ENCODE measurements at regions not wholly inside any gene's neighbourhood (a gene's known extent, or its start where the extent isn't known, plus 50 kb on each side); places are given as distances from the start of the nearest gene placed in this dataset.
A peak's percentile ranks its signal among the peaks of the same experiment; 100 is the strongest.
"Not testable (repeated sequence)": the region's sequence is repeated elsewhere in the genome, so short reads cannot be mapped to it uniquely, and the experiment has no call there.

DNA sequence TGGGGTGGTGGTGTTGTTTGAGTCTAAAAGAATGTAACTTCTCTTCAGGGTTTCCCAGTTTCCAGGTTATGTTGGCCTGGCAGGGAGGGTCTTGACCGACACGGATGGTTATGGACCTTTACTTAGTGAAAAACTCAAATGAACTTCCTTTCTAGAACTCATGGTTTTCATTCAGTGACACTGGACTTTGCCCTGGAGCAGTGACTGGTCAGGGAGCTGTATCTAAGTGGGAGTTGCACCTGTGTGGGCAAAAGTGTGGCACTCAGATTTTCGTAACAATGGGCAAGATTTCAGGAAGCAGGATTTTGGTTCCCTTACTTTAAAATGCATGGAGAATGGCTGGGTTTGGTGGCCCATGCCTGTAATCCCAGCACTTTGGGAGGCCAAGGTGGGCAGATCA is 68.5 kb upstream of the FAM72C start:
- POLR2A ChIA-PET (ENCODE audit: unreplicated experiment); ATAC-seq; H3K27ac ChIP-seq (ENCODE audit: low read length); H3K4me2 ChIP-seq (ENCODE audit: low read length); H3K9me3 ChIP-seq (ENCODE audit: low read length); H3K4me3 ChIP-seq (ENCODE audit: low read length); H3F3A ChIP-seq (ENCODE audit: low read length, unreplicated experiment); H2AFZ ChIP-seq (ENCODE audit: low read length); H3K79me2 ChIP-seq (ENCODE audit: low read length); H3K27me3 ChIP-seq (ENCODE audit: low read length); H3K36me3 ChIP-seq (ENCODE audit: low read depth, low read length); intact Hi-C loops (cut with micrococcal nuclease); H3K9me2 ChIP-seq (replicated peaks; ENCODE audit: low read length); H4K20me1 ChIP-seq (ENCODE audit: low read length); H3K4me1 ChIP-seq (ENCODE audit: insufficient read depth, low read length); DNase-seq; CTCF ChIA-PET; BruUV-seq (replicated peaks); H3K9ac ChIP-seq (ENCODE audit: low read length): not testable (repeated sequence)

GRCh38 chr1:144034045-144034444 is 62.3 kb upstream of the FAM72C start:
- H2AFZ ChIP-seq (ENCODE audit: low read length); H4K20me1 ChIP-seq (ENCODE audit: low read length); H3F3A ChIP-seq (ENCODE audit: low read length, unreplicated experiment); H3K27me3 ChIP-seq (ENCODE audit: low read length); POLR2A ChIA-PET (ENCODE audit: unreplicated experiment); DNase-seq; BruUV-seq (replicated peaks); H3K79me2 ChIP-seq (ENCODE audit: low read length); H3K9ac ChIP-seq (ENCODE audit: low read length); H3K9me3 ChIP-seq (ENCODE audit: low read length); H3K27ac ChIP-seq (ENCODE audit: low read length); intact Hi-C loops (cut with micrococcal nuclease); H3K4me2 ChIP-seq (ENCODE audit: low read length); H3K4me3 ChIP-seq (ENCODE audit: low read length); CTCF ChIA-PET; H3K4me1 ChIP-seq (ENCODE audit: insufficient read depth, low read length); H3K36me3 ChIP-seq (ENCODE audit: low read depth, low read length); H3K9me2 ChIP-seq (replicated peaks; ENCODE audit: low read length): not testable (repeated sequence)
- ATAC-seq, result peak; percentile 62

DNA sequence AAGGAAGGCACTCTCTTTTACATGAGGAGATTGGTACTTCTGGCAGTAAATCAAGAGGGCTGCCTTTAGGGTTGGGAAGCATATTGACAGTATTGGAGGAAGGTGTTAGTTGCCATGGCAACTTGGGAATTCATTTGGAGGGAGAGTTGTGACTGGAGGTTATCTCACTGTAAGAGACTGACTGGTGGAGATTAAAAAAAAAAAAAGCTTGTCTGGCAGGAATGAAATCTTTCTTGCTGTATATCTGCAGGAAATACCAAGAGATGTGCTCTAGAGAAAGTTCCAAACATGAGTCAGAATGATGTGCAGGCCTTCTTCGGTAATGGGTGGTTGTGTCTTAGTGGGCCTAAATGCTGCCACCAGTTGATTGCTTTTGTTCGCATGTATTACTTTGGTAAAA is 59.8 kb upstream of the FAM72C start:
- ATAC-seq, result peak; percentile 71
- H3K9me2 ChIP-seq (replicated peaks; ENCODE audit: low read length); BruUV-seq (replicated peaks); DNase-seq; H3K4me3 ChIP-seq (ENCODE audit: low read length); POLR2A ChIA-PET (ENCODE audit: unreplicated experiment); H3F3A ChIP-seq (ENCODE audit: low read length, unreplicated experiment); H3K4me2 ChIP-seq (ENCODE audit: low read length); H3K36me3 ChIP-seq (ENCODE audit: low read depth, low read length); H3K79me2 ChIP-seq (ENCODE audit: low read length); intact Hi-C loops (cut with micrococcal nuclease); H3K9ac ChIP-seq (ENCODE audit: low read length); H3K4me1 ChIP-seq (ENCODE audit: insufficient read depth, low read length); H2AFZ ChIP-seq (ENCODE audit: low read length); H3K9me3 ChIP-seq (ENCODE audit: low read length); H3K27me3 ChIP-seq (ENCODE audit: low read length); CTCF ChIA-PET; H4K20me1 ChIP-seq (ENCODE audit: low read length); H3K27ac ChIP-seq (ENCODE audit: low read length): not testable (repeated sequence)

DNA sequence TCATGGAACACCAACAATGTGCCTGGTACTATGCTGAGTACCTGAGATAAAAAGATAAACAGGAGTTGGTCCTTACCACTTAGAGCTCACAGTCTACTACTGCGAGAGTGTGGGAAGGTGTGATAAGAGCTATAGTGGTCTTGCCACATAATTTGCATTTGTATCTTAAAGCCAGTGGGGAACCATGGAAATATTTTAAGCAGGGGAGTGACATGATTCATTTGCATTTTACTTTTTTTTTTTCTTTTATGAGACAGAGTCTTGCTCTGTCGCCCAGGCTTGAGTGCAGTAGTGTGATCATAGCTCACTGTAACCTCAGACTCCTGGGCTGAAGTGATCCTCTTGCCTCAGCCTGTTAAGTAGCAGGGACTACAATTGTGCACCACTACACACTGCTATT is 54.2 kb upstream of the FAM72C start:
- H3K27me3 ChIP-seq (ENCODE audit: low read length); H3K79me2 ChIP-seq (ENCODE audit: low read length); intact Hi-C loops (cut with micrococcal nuclease); BruUV-seq (replicated peaks); H3K36me3 ChIP-seq (ENCODE audit: low read depth, low read length); H3K9ac ChIP-seq (ENCODE audit: low read length); H3F3A ChIP-seq (ENCODE audit: low read length, unreplicated experiment); H3K9me3 ChIP-seq (ENCODE audit: low read length); H3K9me2 ChIP-seq (replicated peaks; ENCODE audit: low read length); H4K20me1 ChIP-seq (ENCODE audit: low read length); POLR2A ChIA-PET (ENCODE audit: unreplicated experiment); H3K4me3 ChIP-seq (ENCODE audit: low read length); ATAC-seq; H3K27ac ChIP-seq (ENCODE audit: low read length); H3K4me2 ChIP-seq (ENCODE audit: low read length); H2AFZ ChIP-seq (ENCODE audit: low read length); CTCF ChIA-PET; H3K4me1 ChIP-seq (ENCODE audit: insufficient read depth, low read length); DNase-seq: not testable (repeated sequence)

DNA sequence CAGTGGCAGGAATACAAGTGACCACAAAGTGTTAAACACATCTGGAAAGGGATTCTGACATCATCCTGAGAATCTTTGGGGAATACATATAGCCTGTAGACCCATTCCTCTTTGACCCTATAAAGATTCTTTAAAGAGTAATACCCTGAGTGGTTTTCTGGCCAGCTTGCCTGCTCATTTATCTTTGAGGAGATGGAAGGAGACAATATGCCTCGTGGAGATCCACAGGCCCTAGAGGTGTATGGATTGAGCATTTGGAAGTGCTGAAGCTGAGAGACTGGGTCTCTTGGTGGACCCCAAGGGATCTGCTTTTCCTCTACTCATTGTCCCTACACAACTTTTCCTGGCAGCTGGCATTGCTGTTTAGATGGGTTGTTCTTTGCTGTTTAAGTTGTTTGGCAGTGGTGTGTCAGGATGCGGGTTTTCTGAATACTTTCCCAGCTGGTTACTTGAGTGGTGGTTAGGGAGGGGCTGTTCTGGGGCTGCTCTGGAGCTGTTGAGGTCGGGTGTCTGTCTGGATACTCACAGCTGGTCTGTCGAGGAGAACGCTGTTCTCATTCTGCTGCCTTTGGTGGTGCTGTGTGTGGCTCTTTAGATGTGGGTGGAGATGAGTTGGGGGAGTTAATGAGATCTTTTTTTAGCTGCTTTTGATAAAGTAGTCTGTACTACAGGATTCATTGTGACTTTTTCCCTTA is 50.1 kb upstream of the FAM72C start:
- H3K9me2 ChIP-seq (replicated peaks; ENCODE audit: low read length); H4K20me1 ChIP-seq (ENCODE audit: low read length); H3K4me1 ChIP-seq (ENCODE audit: insufficient read depth, low read length); H3K4me3 ChIP-seq (ENCODE audit: low read length); BruUV-seq (replicated peaks); H3K36me3 ChIP-seq (ENCODE audit: low read depth, low read length); intact Hi-C loops (cut with micrococcal nuclease); POLR2A ChIA-PET (ENCODE audit: unreplicated experiment); H3K79me2 ChIP-seq (ENCODE audit: low read length); DNase-seq; ATAC-seq; H3K4me2 ChIP-seq (ENCODE audit: low read length); H3K27ac ChIP-seq (ENCODE audit: low read length); H3K9ac ChIP-seq (ENCODE audit: low read length); H2AFZ ChIP-seq (ENCODE audit: low read length); H3K9me3 ChIP-seq (ENCODE audit: low read length); CTCF ChIA-PET; H3K27me3 ChIP-seq (ENCODE audit: low read length); H3F3A ChIP-seq (ENCODE audit: low read length, unreplicated experiment): not testable (repeated sequence)
